ENCODE measurements at regions not wholly inside any gene's neighbourhood (a gene's known extent, or its start where the extent isn't known, plus 50 kb on each side); places are given as distances from the start of the nearest gene placed in this dataset.
"Not testable (repeated sequence)": the region's sequence is repeated elsewhere in the genome, so short reads cannot be mapped to it uniquely, and the experiment has no call there.

GRCh38 chr16:85517154-85517553, 96.0 kb upstream of the GSE1 start:
- Mint-ChIP-seq H3K4me1 (ENCODE audit: low read depth) (no peaks in the 10 kb centered on the region), H3K27me3 (ENCODE audit: low read depth) (no peaks in the 10 kb centered on the region), H3K9me3 (no peaks in the 10 kb centered on the region), H3K36me3 (ENCODE audit: low read depth) (no peaks in the 10 kb centered on the region), H3K4me3 (no peak overlapping the region), H3K27ac (no peak overlapping the region)

DNA sequence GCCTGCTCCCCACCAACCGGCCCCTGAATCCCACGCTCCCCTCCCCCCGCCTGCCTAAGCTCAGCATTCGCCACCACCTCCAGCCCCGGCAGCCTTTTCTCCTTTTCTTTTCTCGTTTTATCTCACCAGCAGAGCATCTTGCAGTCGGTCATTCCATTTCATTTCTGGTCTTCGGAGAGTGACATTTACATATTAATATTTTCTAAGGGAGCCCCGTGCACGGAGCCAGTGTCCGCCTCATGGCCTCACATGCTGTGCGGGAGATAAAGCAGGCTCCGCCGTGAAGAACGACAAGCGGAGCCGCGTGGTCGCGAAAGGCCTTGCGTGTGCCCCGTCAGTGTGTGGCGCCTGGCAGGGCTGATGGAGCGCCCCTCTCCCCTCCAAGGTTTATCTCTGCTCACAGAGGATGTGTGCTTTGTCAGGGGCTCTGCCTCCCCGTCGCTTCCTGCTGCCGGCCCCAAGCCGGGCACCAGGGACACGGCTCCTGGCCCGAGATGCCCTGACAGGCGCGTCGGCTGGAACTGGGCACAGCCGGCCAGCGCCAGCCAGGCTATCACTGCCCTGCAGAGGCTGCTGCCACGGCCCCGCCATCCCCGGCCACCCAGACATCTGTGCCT, 95.5 kb upstream of the GSE1 start:
- no peaks in the 10 kb centered on the region for H3K9me3 Mint-ChIP-seq
- H3K27ac Mint-ChIP-seq = no peak overlapping the region
- no peak overlapping the region for H3K4me3 Mint-ChIP-seq
- no peaks in the 10 kb centered on the region for H3K4me1 Mint-ChIP-seq (ENCODE audit: low read depth)
- no peaks in the 10 kb centered on the region for H3K27me3 Mint-ChIP-seq (ENCODE audit: low read depth)
- no peaks in the 10 kb centered on the region for H3K36me3 Mint-ChIP-seq (ENCODE audit: low read depth)

GRCh38 chr16:85518398-85519049, 94.6 kb upstream of the GSE1 start:
- no peak overlapping the region for H3K4me3 Mint-ChIP-seq
- no peak overlapping the region for H3K27ac Mint-ChIP-seq

GRCh38 chr16:85519050-85519440, 94.1 kb upstream of the GSE1 start:
- not testable (repeated sequence) for H3K4me1 Mint-ChIP-seq (ENCODE audit: low read depth); H3K27ac Mint-ChIP-seq; H3K4me3 Mint-ChIP-seq; H3K27me3 Mint-ChIP-seq (ENCODE audit: low read depth); H3K9me3 Mint-ChIP-seq; H3K36me3 Mint-ChIP-seq (ENCODE audit: low read depth)

More at GRCh38 chr16:85518398-85519049, 94.6 kb upstream of the GSE1 start:
- H3K36me3 Mint-ChIP-seq (ENCODE audit: low read depth) = no peaks in the 10 kb centered on the region
- H3K9me3 Mint-ChIP-seq = no peaks in the 10 kb centered on the region
- no peaks in the 10 kb centered on the region for H3K27me3 Mint-ChIP-seq (ENCODE audit: low read depth)
- no peaks in the 10 kb centered on the region for H3K4me1 Mint-ChIP-seq (ENCODE audit: low read depth)

DNA sequence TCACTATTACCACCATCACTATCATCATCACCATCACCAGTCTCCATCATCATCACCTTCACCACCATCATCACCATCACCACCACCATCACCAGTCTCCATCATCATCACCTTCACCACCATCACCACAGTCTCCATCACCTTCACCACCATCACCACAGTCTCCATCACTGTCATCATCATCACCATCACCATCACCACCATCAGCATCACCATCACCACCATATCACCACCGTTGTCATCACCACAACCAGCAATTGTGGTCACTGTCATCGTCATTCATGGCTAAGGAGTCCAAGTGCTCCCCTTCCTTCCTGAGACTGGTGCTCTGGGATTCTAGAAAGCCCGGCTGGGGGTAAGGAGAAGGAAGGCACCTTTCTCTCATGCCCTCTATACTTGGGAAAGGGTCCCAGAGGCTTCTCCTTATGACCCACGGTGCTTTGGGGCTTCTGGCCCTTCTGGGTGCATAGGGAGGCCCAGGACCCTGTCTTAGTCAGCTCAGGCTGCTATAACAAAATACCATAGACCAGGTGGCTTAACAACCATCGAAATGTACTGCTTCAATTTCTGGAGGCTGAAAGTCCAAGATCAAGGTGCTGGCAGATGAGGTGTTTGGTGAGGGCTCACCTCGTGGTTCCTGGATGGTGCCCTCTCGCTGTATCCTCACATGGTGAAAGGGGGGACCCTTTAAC, 93.4 kb upstream of the GSE1 start:
- H3K4me3 Mint-ChIP-seq = no peak overlapping the region
- H3K9me3 Mint-ChIP-seq = no peaks in the 10 kb centered on the region
- H3K36me3 Mint-ChIP-seq (ENCODE audit: low read depth) = no peaks in the 10 kb centered on the region
- H3K4me1 Mint-ChIP-seq (ENCODE audit: low read depth) = no peaks in the 10 kb centered on the region
- H3K27me3 Mint-ChIP-seq (ENCODE audit: low read depth) = no peaks in the 10 kb centered on the region
- H3K27ac Mint-ChIP-seq = peak overlapping the region; percentile 69

DNA sequence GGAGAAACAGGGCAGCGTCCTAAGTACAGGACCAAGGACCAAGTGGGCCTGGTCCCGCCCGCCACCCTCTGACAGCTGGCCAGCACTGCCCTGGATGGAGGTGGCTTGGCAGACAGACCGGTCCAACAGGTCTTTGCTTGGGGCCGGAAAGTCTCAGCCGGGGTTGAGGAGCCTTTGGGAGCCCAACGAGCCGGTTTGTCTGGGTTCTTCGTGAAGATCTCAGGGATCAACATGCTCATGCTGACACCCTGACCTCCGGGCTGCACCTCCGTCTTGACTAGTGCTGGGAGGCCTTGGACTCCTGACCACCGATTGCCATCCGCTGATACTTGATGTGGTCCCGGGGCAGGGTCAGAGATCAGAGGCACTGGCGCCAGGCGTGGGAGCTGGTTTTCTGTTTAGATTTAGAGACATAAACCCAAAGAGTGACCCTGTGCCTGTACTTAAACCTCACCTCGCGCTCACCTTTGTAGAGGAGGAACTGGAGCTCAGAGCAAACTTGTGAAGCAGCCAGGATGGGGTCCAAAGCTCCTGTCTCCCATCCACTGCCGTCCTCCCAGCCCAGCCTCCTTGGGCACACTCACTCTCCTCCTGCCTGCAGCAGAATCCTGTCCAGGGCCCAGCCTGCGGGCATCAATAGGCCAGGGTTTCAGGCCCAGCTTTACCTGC, 92.1 kb upstream of the GSE1 start:
- H3K27me3 Mint-ChIP-seq (ENCODE audit: low read depth) = no peaks in the 10 kb centered on the region
- no peak overlapping the region for H3K4me3 Mint-ChIP-seq
- H3K9me3 Mint-ChIP-seq = no peaks in the 10 kb centered on the region
- H3K36me3 Mint-ChIP-seq (ENCODE audit: low read depth) = no peaks in the 10 kb centered on the region
- H3K27ac Mint-ChIP-seq = no peak overlapping the region
- H3K4me1 Mint-ChIP-seq (ENCODE audit: low read depth) = no peaks in the 10 kb centered on the region

DNA sequence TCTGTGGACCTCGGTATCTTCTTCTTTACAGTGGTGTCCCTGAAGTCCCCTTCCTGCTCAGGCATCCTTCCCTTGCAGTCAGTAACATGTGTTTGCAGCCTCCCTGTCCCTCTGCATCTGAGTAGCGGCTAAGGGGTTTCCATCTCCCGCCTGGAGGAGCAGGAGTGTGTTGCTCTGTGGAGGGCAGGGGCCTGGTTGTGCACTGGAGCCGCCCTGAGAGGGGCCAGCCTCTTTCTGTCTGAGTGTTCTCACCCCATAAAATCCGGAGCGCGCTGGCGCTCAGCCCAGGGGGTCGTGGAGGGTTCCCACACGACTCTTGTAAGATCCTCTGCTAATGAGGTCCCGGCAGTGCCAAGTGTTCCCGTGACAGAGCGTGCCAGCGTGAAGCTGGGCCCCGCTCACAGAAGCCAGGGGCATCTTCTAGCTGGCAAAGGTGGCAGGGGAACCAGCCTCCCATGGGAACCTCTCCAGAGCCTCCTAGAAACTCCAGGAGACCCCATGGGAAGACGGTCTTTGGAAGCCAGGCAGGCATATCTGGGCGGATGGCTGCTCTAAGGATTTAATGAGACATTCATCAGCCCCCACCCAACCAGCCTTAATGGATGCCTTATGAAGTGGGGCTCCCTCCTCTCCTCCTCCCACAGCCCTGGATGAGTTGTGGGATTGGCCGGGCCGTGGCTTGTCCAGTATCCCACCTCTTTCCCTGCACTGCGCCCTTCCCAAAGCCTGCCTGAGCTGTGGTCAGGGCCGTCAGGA, 91.4 kb upstream of the GSE1 start:
- no peaks in the 10 kb centered on the region for H3K27me3 Mint-ChIP-seq (ENCODE audit: low read depth)
- H3K4me1 Mint-ChIP-seq (ENCODE audit: low read depth) = no peaks in the 10 kb centered on the region
- H3K27ac Mint-ChIP-seq = no peak overlapping the region
- no peak overlapping the region for H3K4me3 Mint-ChIP-seq
- H3K9me3 Mint-ChIP-seq = no peaks in the 10 kb centered on the region
- no peaks in the 10 kb centered on the region for H3K36me3 Mint-ChIP-seq (ENCODE audit: low read depth)

DNA sequence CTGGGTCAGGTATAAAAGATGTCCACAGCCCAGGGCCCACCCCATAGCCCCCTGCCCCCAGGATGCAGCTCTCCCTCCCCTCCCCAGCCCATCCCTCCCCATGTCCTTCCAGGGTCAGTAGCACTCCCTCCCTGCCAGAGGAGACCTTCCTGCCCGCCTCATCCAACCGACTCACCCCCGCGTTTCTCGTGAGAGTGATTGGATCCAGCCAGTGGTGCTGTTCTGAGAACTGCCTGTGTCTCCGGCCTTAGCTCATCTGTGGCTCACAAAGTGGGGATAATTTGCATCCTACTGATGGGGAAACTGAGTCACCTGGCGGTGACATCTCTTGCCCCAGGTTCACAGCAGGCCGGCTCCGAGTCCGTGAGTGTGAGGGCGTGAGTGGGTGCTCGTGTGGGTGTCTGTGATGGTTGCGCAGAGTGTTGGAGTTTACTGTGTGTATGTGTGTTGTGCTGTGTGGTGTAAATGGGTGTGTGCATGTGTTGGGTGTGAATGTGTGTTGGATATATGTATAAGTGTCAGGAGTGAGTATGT, 90.7 kb upstream of the GSE1 start:
- H3K27ac Mint-ChIP-seq = no peak overlapping the region
- no peaks in the 10 kb centered on the region for H3K4me1 Mint-ChIP-seq (ENCODE audit: low read depth)
- H3K27me3 Mint-ChIP-seq (ENCODE audit: low read depth) = no peaks in the 10 kb centered on the region
- no peak overlapping the region for H3K4me3 Mint-ChIP-seq
- H3K9me3 Mint-ChIP-seq = no peaks in the 10 kb centered on the region
- no peaks in the 10 kb centered on the region for H3K36me3 Mint-ChIP-seq (ENCODE audit: low read depth)

GRCh38 chr16:85522842-85523601, 90.1 kb upstream of the GSE1 start:
- Mint-ChIP-seq H3K36me3 (ENCODE audit: low read depth) (no peaks in the 10 kb centered on the region), H3K9me3 (no peaks in the 10 kb centered on the region), H3K4me1 (ENCODE audit: low read depth) (no peaks in the 10 kb centered on the region), H3K4me3 (no peak overlapping the region), H3K27me3 (ENCODE audit: low read depth) (no peaks in the 10 kb centered on the region), H3K27ac (no peak overlapping the region)

DNA sequence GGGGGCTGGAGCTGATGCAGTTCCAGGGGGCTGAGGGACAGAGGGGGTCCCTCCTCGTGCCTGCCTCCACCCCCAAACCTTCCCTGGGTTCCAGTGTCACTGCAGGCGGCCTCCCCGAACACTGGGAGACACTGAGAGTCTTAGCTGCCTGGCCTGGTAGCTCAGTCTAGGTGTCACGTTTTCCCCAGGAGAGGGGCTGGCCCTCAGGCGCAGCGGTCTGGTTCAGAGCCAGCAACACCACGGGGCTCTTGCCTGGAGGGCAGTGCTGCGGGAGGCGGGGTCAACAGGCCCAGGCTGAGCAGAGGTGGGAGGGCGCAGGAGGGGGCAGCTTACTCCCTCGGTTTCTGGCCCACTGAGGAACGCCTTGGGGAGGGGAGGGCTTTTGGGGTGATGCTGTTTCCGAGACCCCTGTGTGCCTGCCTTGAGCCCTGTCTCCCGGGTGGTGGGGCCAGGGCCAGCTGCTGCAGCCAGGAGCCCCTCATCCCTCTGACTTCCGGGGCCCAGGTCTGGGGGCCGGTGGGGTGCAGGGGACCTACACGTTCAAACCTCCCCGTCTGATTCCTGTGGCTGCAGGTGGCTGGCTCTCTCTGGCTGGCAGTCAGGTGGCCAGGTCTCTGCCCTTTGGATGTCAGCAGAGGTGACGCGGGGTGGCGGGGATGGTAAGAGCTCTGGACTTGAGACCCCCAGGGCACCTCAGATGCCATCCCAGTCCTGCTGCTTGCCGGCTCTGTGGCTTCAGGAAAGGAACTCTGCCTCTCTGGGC, 89.3 kb upstream of the GSE1 start:
- Mint-ChIP-seq H3K9me3 (no peaks in the 10 kb centered on the region), H3K4me1 (ENCODE audit: low read depth) (no peaks in the 10 kb centered on the region), H3K4me3 (no peak overlapping the region), H3K27me3 (ENCODE audit: low read depth) (no peaks in the 10 kb centered on the region), H3K27ac (no peak overlapping the region), H3K36me3 (ENCODE audit: low read depth) (no peaks in the 10 kb centered on the region)

GRCh38 chr16:85524365-85524629, 88.8 kb upstream of the GSE1 start:
- no peaks in the 10 kb centered on the region for H3K27me3 Mint-ChIP-seq (ENCODE audit: low read depth)
- no peak overlapping the region for H3K27ac Mint-ChIP-seq
- no peaks in the 10 kb centered on the region for H3K36me3 Mint-ChIP-seq (ENCODE audit: low read depth)
- H3K4me1 Mint-ChIP-seq (ENCODE audit: low read depth) = no peaks in the 10 kb centered on the region
- H3K9me3 Mint-ChIP-seq = no peaks in the 10 kb centered on the region
- H3K4me3 Mint-ChIP-seq = no peak overlapping the region

DNA sequence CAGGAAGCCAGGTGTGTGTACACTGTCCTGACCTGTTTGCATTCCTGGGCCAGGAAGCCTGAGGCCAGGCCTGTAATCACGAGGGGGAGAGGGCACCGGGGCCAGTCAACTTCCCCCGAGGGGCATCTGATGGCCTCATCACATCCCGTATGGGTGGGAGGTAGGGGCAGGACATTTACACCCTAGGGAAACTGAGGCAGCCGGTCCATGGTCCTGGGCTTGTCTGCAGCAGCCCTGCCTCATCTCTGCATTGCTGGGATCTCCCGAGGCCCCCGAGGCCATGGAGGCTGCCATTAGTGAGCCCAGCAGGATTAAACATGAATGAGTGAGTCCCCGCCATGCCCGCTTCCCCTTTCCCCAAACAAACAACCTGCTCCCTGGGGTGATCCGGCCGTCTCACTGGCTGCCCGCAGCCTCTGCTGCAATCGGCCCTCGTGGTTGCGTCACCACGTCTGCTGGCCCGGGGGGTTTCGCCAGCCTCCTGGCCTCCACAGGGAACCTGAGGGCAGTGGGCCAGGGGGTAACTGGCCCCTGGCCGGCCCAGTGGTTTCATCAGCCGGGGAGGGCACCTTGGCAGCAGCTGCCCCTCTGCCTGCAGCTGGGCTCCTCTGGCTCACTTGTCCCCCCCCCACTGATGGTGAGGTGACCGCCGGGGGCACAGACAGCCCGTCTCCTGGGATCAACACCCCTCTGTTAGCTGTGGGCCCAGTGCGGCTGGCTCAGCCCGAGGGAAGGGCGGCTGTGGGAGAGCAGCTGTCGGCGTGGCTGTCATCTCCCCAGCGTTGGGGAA, 88.3 kb upstream of the GSE1 start:
- H3K4me1 Mint-ChIP-seq (ENCODE audit: low read depth) = no peaks in the 10 kb centered on the region
- H3K9me3 Mint-ChIP-seq = no peaks in the 10 kb centered on the region
- no peak overlapping the region for H3K4me3 Mint-ChIP-seq
- H3K27me3 Mint-ChIP-seq (ENCODE audit: low read depth) = no peaks in the 10 kb centered on the region
- no peaks in the 10 kb centered on the region for H3K36me3 Mint-ChIP-seq (ENCODE audit: low read depth)
- H3K27ac Mint-ChIP-seq = no peak overlapping the region

Measured in T-helper 1 cell treated with Interleukin-12 subunit alpha and Interleukin-12 subunit beta and Interleukin-4 antibody, amounts not matched to agents 30 μg/mL and 1 μg/mL, for 36 hours (primary cell).